HFFc6 (cell line): ENCODE measurements at regions not wholly inside any gene's neighbourhood (a gene's known extent, or its start where the extent isn't known, plus 50 kb on each side); places are given as distances from the start of the nearest gene placed in this dataset.

Source experiments
- DNase-seq: peaks from one replicate; pipeline ENCODE4 v3.0.0-alpha.2; 2018
- H3K27ac Mint-ChIP-seq: 2 replicates; pipeline ENCODE4 v1.8.0; 2020; ENCODE audit warnings: mild to moderate bottlenecking, mixed read lengths
- H3K27me3 Mint-ChIP-seq: 2 replicates; pipeline ENCODE4 v1.8.0; 2021; ENCODE audit warnings: mild to moderate bottlenecking, moderate library complexity, mixed read lengths; ENCODE audit not compliant: insufficient read depth
- H3K36me3 Mint-ChIP-seq: 2 replicates; pipeline ENCODE4 v1.8.0; 2021; ENCODE audit warnings: low read depth, mixed read lengths
- H3K4me1 Mint-ChIP-seq: 2 replicates; pipeline ENCODE4 v1.8.0; 2020; ENCODE audit warnings: low read depth, mixed read lengths
- H3K4me3 Mint-ChIP-seq: 2 replicates; pipeline ENCODE4 v1.8.0; 2020; ENCODE audit warnings: mild to moderate bottlenecking, moderate library complexity, mixed read lengths
- H3K9me3 Mint-ChIP-seq: 2 replicates; pipeline ENCODE4 v1.8.0; 2020; ENCODE audit warnings: mild to moderate bottlenecking, mixed read lengths
- TF ChIP-seq, protein P1 (sequence below): fragments of 200-600 bp; sonication (generic); IDR thresholded peaks from 2 replicates; pipeline ENCODE4 v1.5.0; 2021; ENCODE audit warnings: antibody characterized with exemption, mild to moderate bottlenecking

DNA sequence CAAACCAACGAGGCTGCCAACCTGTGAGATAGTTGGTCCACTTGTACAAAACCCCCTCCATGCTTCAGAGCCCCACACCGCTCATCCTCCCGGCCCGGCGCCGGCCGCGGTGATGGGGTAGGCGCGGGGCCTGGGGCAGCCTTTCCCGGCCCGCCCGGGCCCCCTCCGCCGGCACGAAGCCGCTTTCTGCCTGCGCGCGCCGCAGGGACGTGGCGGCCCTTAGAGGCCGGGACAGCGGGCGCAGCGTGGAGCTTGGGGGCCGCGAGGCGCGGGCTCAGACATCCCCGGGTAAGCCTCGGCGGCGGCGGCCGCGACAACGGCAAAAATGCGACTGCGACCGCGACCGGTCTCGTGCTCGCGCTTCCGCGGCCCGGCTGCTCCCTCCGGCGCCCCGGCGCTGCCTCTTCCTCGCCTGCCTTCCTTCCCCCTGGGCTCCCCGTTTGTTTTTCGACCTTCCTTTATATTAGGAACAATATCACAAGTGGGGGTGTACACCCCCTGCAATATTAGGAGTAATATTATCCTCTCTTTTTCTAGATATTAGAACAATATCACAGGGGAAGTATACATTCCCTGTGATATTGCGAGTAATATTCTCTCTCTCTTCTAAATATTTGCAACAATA is 53.9 kb upstream of the CEACAM21 start:
- Mint-ChIP-seq H3K4me3 (peak overlapping the region; percentile 43; the same call in 1 of the 2 replicates), H3K9me3 (no peaks in the 10 kb centered on the region), H3K27ac (no peak overlapping the region), H3K27me3 (peaks cover 25% of the 10 kb centered on the region), H3K36me3 (no peaks in the 10 kb centered on the region), H3K4me1 (0 out of 2 replicates have a peak, but pooled peaks cover 1% of the 10 kb centered on the region)
- TF ChIP-seq, protein P1, sequence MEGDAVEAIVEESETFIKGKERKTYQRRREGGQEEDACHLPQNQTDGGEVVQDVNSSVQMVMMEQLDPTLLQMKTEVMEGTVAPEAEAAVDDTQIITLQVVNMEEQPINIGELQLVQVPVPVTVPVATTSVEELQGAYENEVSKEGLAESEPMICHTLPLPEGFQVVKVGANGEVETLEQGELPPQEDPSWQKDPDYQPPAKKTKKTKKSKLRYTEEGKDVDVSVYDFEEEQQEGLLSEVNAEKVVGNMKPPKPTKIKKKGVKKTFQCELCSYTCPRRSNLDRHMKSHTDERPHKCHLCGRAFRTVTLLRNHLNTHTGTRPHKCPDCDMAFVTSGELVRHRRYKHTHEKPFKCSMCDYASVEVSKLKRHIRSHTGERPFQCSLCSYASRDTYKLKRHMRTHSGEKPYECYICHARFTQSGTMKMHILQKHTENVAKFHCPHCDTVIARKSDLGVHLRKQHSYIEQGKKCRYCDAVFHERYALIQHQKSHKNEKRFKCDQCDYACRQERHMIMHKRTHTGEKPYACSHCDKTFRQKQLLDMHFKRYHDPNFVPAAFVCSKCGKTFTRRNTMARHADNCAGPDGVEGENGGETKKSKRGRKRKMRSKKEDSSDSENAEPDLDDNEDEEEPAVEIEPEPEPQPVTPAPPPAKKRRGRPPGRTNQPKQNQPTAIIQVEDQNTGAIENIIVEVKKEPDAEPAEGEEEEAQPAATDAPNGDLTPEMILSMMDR: no peak
- DNase-seq: no peak

DNA sequence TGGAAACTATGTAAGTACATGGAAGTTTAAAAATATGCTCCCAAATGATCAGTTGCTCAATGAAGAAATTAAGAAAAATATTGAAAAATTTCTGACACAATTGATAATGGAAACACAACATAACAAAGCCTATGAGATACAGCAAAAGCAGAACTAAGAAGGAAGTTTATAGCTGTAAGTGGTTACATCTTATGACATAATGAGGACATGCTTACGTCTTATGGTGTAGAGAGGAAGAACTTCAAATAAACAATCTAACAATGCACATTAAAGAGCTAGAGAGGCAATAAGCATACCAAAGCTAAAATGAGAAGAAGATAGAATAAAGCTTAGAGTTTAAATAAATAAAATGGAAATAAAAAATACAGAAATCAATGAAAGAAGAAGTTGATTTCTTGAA is 50.0 kb upstream of the CEACAM21 start:
- peaks cover 21% of the 10 kb centered on the region for H3K27me3 Mint-ChIP-seq
- H3K9me3 Mint-ChIP-seq: no peaks in the 10 kb centered on the region
- H3K36me3 Mint-ChIP-seq: no peaks in the 10 kb centered on the region
- DNase-seq: no peak
- TF ChIP-seq, protein P1: no peak
- H3K4me3 Mint-ChIP-seq: no peak overlapping the region
- H3K4me1 Mint-ChIP-seq: peaks cover 13% of the 10 kb centered on the region; the same call in 1 of the 2 replicates
- H3K27ac Mint-ChIP-seq: no peak overlapping the region
